ENCODE measurements at regions not wholly inside any gene's neighbourhood (a gene's known extent, or its start where the extent isn't known, plus 50 kb on each side); places are given as distances from the start of the nearest gene placed in this dataset.
"Not testable (repeated sequence)": the region's sequence is repeated elsewhere in the genome, so short reads cannot be mapped to it uniquely, and the experiment has no call there.

DNA sequence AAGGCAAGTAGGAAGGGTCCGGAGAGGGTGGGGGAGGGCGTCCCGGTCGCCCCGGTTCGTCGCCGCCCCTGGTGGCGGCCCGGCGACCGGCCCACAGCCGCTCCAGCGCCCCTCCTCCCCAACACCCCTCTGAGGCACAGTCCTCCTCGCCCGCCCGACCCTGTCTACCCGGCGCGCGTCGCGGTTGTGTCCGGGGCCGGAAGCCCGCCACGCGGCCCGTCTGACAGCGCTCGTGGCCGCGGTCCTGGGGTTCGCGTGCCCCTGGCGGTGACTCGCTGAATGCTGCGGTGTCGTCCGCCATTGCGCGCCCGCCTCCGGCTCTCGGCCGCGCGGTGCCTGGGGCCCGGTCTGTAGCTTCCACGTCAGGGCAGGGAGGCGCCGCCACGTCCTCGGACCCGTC, 335.3 kb upstream of the DEFB115 start:
- ATAC-seq, result no peak
- no peak overlapping the region for H3K27ac ChIP-seq
- H3K4me1 ChIP-seq, result no peaks in the 10 kb centered on the region
- H3K4me3 ChIP-seq, result no peak overlapping the region
- intact Hi-C loops (cut with DNase I), result no loop called here
- peaks cover 0 to 63% of the 10 kb centered on the region in 2 donors for H3K9me3 ChIP-seq
- TF ChIP-seq, protein P1, sequence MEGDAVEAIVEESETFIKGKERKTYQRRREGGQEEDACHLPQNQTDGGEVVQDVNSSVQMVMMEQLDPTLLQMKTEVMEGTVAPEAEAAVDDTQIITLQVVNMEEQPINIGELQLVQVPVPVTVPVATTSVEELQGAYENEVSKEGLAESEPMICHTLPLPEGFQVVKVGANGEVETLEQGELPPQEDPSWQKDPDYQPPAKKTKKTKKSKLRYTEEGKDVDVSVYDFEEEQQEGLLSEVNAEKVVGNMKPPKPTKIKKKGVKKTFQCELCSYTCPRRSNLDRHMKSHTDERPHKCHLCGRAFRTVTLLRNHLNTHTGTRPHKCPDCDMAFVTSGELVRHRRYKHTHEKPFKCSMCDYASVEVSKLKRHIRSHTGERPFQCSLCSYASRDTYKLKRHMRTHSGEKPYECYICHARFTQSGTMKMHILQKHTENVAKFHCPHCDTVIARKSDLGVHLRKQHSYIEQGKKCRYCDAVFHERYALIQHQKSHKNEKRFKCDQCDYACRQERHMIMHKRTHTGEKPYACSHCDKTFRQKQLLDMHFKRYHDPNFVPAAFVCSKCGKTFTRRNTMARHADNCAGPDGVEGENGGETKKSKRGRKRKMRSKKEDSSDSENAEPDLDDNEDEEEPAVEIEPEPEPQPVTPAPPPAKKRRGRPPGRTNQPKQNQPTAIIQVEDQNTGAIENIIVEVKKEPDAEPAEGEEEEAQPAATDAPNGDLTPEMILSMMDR (IDR thresholded peaks at IDR 0.05), result no peak
- peaks cover 0 to 23% of the 10 kb centered on the region in 2 donors for H3K27me3 ChIP-seq
- no peaks in the 10 kb centered on the region for H3K36me3 ChIP-seq
- DNase-seq, result peak in 1 of 4 donors; percentile 66

DNA sequence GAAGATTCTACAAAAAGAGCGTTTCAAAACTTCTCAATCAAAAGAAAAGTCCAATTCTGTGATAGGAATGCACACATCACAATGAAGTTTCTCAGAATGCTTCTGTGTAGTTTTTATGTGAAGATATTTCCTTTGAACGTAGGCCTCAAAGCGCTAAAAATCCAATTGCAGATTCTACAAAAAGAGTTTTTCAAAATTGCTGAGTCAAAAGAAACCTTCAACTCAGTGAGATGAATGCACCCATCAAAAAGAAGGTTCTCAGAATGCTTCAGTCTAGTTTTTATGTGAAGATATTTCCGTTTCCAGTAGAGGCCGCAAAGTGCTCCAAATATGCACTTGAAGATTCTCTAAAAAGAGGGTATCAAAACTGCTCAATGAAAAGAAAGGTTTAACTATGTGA, 319.7 kb upstream of the DEFB115 start:
- TF ChIP-seq, protein P1 (IDR thresholded peaks at IDR 0.05), result no peak
- Histone ChIP-seq H3K4me1 (no peaks in the 10 kb centered on the region), H3K27me3 (no peaks in the 10 kb centered on the region), H3K36me3 (no peaks in the 10 kb centered on the region), H3K27ac (no peak overlapping the region), H3K9me3 (peaks cover 0 to 57% of the 10 kb centered on the region in 2 donors), H3K4me3 (no peak overlapping the region)
- DNase-seq (no peak), ATAC-seq (no peak)
- intact Hi-C loops (cut with DNase I), result no loop called here

DNA sequence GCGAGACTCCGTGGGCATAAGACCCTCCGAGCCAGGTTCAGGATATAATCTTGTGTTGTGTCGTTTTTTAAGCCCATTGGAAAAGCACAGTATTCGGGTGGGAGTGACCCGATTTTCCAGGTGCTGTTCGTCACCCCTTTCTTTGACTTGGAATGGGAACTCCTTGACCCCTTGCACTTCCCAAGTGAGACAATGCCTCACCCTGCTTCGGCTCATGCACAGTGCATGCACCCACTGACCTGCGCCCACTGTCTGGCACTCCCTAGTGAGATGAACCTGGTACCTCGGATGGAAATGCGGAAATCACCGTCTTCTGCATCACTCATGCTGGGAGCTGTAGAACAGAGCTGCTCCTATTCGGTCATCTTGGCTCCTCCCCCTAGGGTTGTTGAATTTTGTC, 307.7 kb upstream of the DEFB115 start:
- TF ChIP-seq, protein P1 (IDR thresholded peaks at IDR 0.05), result no peak
- DNase-seq (no peak), ATAC-seq (no peak)
- Histone ChIP-seq H3K9me3 (peaks cover 0 to 41% of the 10 kb centered on the region in 2 donors), H3K27ac (no peak overlapping the region), H3K4me1 (no peaks in the 10 kb centered on the region), H3K27me3 (no peaks in the 10 kb centered on the region), H3K4me3 (no peak overlapping the region), H3K36me3 (no peaks in the 10 kb centered on the region)
- intact Hi-C loops (cut with DNase I), result no loop called here

DNA sequence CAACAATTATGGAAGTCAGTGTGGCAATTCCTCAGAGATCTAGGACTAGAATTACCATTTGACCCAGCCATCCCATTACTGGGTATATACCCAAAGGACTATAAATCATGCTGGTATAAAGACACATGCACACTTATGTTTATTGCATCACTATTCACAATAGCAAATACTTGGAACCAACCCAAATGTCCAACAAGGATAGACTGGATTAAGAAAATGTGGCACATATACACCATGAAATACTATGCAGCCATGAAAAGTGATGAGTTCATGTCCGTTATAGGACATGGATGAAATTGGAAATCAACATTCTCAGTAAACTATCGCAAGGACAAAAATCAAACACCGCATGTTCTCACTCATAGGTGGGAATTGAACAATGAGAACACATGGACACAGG, 306.4 kb upstream of the DEFB115 start:
- H3K27me3 ChIP-seq; H3K36me3 ChIP-seq; DNase-seq; H3K27ac ChIP-seq; intact Hi-C loops (cut with DNase I); H3K4me3 ChIP-seq; ATAC-seq; H3K4me1 ChIP-seq: not testable (repeated sequence)
- H3K9me3 ChIP-seq, result peaks cover 0 to 43% of the 10 kb centered on the region in 2 donors

DNA sequence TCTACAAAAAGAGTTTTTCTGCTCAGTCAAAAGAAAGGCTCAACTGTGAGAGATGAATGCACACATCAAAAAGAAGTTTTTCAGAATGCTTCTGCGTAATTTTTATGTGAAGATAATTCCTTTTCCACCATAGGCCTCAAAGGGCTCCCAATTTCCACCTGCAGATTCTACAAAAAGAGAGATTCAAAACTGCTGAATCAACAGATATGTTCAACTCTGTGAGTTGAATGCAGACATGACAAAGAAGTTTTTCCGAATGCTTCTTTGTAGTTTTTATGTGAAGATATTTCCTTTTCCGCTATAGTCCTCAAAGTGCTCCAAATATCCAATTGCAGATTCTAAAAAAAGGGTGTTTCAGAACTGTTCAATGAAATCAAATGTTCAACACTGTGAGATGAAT, 300.8 kb upstream of the DEFB115 start:
- H3K27me3 ChIP-seq; DNase-seq; intact Hi-C loops (cut with DNase I); ATAC-seq; H3K4me1 ChIP-seq; H3K4me3 ChIP-seq; H3K27ac ChIP-seq; H3K36me3 ChIP-seq: not testable (repeated sequence)
- H3K9me3 ChIP-seq, result peaks cover 0 to 44% of the 10 kb centered on the region in 2 donors

DNA sequence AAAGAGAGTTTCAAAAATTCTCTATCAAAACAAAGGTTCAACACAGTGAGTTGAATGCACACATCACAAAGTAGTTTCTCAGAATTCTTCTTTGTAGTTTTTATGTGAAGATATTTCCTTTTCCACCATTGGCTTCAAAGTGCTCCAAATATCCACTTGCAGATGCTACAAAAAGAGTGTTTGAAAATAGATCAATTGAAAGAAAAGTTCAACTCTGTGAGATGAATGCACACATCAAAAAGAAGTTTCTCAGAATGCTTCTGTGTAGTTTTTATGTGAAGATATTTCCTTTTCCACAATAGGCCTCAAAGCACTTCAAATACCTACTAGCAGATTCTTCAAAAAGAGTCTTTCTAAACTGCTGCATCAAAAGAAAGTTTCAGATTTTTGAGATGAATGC, 298.3 kb upstream of the DEFB115 start:
- DNase-seq; intact Hi-C loops (cut with DNase I); H3K4me3 ChIP-seq; ATAC-seq; H3K27me3 ChIP-seq; H3K4me1 ChIP-seq; H3K36me3 ChIP-seq; H3K27ac ChIP-seq: not testable (repeated sequence)
- H3K9me3 ChIP-seq, result peaks cover 0 to 42% of the 10 kb centered on the region in 2 donors

DNA sequence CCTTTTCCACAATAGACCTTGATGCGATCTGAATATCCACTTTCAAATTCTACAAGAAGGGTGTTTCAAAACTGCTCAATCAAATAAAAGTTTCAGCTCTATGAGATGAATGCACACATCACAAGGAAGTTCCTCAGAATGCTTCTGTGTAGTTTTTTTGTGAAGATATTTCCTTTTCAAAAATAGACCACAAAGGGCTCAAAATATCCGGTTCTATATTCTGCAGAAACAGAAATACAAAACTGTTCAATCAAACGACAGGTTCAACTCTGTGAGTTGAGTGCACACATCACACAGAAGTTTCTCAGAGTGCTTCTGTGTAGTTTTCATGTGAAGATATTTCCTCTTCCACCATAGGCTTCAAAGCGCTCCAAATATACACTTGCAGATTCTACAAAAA, 293.9 kb upstream of the DEFB115 start:
- Histone ChIP-seq H3K9me3 (peaks cover 0 to 42% of the 10 kb centered on the region in 2 donors), H3K27ac (no peak overlapping the region), H3K36me3 (no peaks in the 10 kb centered on the region), H3K4me1 (no peaks in the 10 kb centered on the region), H3K27me3 (no peaks in the 10 kb centered on the region), H3K4me3 (no peak overlapping the region)
- intact Hi-C loops (cut with DNase I), result no loop called here
- TF ChIP-seq, protein P1 (IDR thresholded peaks at IDR 0.05), result no peak
- ATAC-seq, result no peak
- no peak for DNase-seq

DNA sequence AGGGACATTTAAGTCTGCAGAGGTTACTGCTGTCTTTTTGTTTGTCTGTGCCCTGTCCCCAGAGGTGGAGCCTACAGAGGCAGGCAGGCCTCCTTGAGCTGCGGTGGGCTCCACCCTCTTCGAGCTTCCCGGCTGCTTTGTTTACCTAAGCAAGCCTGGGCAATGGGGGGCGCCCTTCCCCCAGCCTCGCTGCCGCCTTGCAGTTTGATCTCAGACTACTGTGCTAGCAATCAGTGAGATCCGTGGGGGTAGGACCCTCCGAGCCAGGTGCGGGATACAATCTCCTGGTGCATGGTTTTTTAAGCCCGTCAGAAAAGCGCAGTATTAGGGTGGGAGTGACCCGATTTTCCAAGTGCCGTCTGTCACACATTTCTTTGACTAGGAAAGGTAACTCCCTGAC, 281.6 kb upstream of the DEFB115 start:
- H3K4me3 ChIP-seq; ATAC-seq; intact Hi-C loops (cut with DNase I); H3K27ac ChIP-seq; H3K4me1 ChIP-seq; H3K27me3 ChIP-seq; H3K36me3 ChIP-seq: not testable (repeated sequence)
- DNase-seq, result peak in 1 of 4 donors; percentile 13
- H3K9me3 ChIP-seq, result peaks cover 0 to 39% of the 10 kb centered on the region in 2 donors

All from left lung (tissue), 4 donors.